Loucy (cell line): ENCODE measurements at regions not wholly inside any gene's neighbourhood (a gene's known extent, or its start where the extent isn't known, plus 50 kb on each side); places are given as distances from the start of the nearest gene placed in this dataset.

ENCODE experiments used
- CTCF ChIP-seq: fragments of 200-600 bp; sonication (generic); conservative IDR thresholded peaks from 2 replicates; pipeline ENCODE4 v1.5.1; 2014; ENCODE audit warnings: mild to moderate bottlenecking, antibody characterized with exemption, low read length
- EZH2phosphoT487 ChIP-seq: fragments of 200-600 bp; IDR thresholded peaks from 2 replicates; pipeline ENCODE4 v1.6.1; 2018; ENCODE audit warnings: antibody characterized with exemption, mild to moderate bottlenecking, moderate library complexity, borderline replicate concordance

GRCh38 chr19:31979362-31979761 lies 366.0 kb upstream of the ZNF507 start:
- no peak for TF ChIP-seq CTCF
- TF ChIP-seq EZH2phosphoT487: no peak
